Mammary epithelial cell (primary cell): ENCODE measurements at regions not wholly inside any gene's neighbourhood (a gene's known extent, or its start where the extent isn't known, plus 50 kb on each side); places are given as distances from the start of the nearest gene placed in this dataset.

ENCODE experiments used
- EZH2 ChIP-seq: IDR thresholded peaks from 2 replicates; pipeline ENCODE4 v1.6.1; 2012; ENCODE audit warnings: low read length, inconsistent platforms, borderline replicate concordance
- TF ChIP-seq, protein P1 (sequence below), 2 donors: IDR thresholded peaks in 1 of 2; conservative IDR thresholded peaks in 1 of 2; 2 replicates each; pipeline ENCODE4 v1.5.1; 2011 to 2012; ENCODE audit warnings: inconsistent platforms in 2 of 2, low read length in 2 of 2, mild to moderate bottlenecking in 2 of 2, control low read depth in 1 of 2, low read depth in 1 of 2; ENCODE audit not compliant: insufficient read depth in 1 of 2; ENCODE audit errors: extremely low read depth in 1 of 2

DNA sequence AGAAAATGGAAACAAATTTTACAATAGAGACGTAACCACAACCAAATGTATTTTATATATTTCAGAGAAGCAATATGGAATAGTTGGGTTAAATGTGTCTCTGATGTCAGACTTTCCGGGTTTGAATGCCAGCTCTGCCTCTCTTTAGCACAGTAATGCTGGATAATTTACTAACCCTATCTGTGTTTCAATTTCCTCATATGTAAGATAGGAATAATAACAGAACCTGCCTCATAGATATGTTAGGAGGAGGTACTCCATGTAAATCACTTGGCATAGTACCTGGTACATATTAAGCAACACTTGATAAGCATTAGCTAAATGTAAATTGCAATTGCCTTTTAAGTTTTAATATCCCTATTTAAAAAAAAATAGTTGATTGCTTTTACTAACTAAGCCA, 231.3 kb upstream of the ZC3H15 start:
- TF ChIP-seq, protein P1, sequence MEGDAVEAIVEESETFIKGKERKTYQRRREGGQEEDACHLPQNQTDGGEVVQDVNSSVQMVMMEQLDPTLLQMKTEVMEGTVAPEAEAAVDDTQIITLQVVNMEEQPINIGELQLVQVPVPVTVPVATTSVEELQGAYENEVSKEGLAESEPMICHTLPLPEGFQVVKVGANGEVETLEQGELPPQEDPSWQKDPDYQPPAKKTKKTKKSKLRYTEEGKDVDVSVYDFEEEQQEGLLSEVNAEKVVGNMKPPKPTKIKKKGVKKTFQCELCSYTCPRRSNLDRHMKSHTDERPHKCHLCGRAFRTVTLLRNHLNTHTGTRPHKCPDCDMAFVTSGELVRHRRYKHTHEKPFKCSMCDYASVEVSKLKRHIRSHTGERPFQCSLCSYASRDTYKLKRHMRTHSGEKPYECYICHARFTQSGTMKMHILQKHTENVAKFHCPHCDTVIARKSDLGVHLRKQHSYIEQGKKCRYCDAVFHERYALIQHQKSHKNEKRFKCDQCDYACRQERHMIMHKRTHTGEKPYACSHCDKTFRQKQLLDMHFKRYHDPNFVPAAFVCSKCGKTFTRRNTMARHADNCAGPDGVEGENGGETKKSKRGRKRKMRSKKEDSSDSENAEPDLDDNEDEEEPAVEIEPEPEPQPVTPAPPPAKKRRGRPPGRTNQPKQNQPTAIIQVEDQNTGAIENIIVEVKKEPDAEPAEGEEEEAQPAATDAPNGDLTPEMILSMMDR (conservative IDR thresholded peaks at IDR 0.05 in 1 of 2, IDR thresholded peaks at IDR 0.05 in 1 of 2; ENCODE audit: extremely low read depth in 1 of 2, insufficient read depth in 1 of 2, low read depth in 1 of 2, low read length in 2 of 2): no peak
- TF ChIP-seq EZH2: no peak
